IPS-NIHi11 (cell line): ENCODE measurements at regions not wholly inside any gene's neighbourhood (a gene's known extent, or its start where the extent isn't known, plus 50 kb on each side); places are given as distances from the start of the nearest gene placed in this dataset.

Experiments
- DNase-seq: peaks from one replicate; pipeline ENCODE4 v3.0.0; 2012; ENCODE audit warnings: mixed read lengths, low spot score

GRCh38 chr6:88558981-88559380 lies 392.8 kb upstream of the CNR1 start:
- no peak for DNase-seq

DNA sequence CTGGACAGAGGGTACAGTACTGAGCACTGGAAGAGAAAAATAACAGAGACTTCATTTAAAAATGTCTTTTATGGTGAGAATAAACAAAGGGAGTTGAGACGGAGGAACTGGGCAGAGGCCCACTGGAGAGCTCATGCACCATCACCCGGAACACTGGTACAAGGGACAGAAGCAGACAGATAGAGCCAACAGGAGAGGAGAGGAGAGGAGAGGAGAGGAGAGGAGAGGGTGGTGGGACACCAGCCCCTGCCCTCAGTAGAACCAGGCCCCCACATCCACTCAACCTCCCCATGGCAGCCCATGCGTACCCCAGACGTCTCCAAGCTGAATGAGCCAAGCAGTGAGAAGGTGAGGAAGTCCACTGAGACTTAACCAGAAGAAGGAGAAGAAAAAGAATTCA lies 390.5 kb upstream of the CNR1 start:
- no peak for DNase-seq

GRCh38 chr6:88548891-88549505 lies 382.9 kb upstream of the CNR1 start:
- DNase-seq = no peak

DNA sequence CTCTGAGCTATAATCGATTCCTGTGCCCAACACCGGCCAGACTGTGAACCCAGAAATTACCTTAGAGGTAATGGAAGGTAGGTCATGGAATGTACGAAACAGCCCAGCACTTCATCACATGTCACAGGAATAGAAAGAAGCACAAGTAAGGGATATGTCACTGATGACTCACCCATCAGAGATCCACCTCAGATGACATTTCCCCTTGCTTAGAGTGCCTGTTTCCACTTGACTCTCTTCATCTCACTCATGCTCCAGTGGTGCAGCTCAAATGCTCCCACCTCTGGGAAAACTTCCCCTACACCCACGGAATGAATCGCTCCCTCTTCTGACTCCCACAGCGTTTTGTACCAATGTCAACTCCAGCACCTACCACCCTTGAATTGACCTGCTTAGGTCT lies 381.6 kb upstream of the CNR1 start:
- no peak for DNase-seq

DNA sequence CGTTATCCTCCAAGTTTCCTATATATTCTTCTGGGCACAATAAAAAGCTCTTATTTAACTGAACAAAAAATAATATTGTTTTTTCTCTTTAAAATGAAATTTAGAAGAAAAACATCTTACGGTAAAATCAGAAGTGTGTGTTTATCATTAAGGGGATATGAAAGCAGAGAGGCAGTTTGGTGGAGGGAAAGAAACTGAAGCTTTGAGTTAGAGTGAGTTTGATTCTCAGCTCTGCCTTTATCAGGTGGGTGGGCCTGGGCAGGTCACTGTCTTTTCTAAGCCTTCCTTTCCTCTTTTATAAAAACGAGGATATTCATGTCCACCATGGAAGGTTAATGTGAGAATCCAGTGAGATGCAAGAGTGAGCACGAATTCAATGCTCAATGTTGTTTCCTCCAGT lies 379.8 kb upstream of the CNR1 start:
- DNase-seq = no peak

DNA sequence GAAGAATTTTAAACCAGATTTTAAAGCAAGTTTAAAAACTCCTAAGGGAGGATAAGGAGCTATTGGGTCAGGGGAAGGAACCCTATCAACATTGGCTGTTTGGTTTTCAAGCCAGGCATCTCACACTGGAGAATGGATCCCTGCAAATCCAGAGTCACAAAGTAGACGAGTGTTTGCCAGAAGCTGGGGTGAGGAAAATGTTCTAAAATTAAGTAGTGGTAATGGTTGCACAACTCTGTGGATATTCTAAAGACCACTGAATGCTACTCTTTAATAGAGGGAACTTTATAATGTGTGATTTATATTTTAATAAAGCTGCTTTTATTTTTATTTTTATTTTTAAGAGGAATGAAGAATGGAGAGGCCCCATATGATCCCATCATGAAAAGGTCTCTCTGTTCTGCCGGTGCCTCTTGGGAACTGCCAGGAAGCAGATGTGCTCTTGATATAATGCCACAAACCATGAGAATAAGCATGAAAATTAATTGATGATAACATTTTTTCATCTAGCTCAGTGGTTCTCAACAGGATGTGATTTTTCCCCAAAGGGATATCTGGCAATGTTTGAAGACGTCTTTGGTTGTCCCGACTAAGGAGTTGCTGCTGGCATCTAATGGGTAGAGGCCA lies 379.0 kb upstream of the CNR1 start:
- no peak for DNase-seq

GRCh38 chr6:88539295-88539764 lies 373.2 kb upstream of the CNR1 start:
- DNase-seq = no peak

- no peak for DNase-seq
These were observed 372.7 kb upstream of the CNR1 start for GRCh38 chr6:88538840-88539239.

DNA sequence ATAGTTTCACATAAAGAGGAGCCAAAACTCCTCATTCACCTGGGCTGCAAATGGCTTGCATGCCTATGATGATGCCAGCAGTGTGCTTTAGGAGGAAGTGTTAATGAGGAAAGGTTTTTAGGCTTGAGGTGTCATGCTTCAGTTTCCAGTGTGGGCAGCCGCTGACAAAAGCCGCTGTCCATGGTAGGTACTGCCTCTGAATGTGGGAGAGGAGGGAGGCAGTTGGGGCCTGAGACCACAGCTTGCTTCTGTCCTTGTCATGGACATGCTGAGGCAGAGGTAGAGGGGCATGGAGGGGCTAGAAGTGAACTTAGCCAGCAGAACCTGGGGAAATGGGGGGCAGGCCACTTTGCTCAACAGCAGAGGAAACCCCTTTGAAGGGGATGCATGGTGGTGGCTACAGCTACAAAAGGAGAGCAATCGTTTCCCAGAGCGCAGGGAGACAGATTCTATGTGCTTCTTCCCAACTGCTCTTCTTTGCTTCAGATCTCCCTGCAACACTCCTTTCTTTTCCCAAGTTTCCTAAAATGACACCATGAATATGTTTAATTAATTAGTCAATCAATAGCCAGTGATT lies 372.1 kb upstream of the CNR1 start:
- DNase-seq = peak; percentile 83

DNA sequence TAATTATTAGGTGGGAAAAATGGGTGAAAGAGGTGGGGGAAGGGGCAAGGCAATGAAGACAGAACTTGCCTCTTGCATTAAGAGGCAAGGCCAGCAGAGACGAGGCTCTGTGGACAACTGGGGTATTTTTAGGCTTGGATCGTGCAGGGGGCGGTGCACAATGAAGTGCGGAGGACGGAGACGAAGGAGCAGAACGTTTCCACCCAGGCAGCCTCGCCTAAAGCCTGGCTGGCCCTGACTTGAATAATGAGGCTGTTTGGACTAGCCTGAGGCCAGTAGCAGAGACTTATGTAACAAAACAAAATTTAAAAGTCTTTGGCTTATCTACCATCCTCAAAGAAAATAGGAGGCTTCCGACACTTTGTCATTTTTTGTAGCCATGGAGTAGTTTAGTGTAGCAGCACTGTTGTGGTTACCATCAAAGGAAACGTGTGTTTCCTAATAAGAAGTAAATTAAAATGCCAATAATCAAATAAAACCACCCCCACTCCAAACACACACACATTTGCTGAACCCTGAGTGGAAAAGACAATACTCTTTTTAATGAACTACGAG lies 370.0 kb upstream of the CNR1 start:
- DNase-seq = no peak

DNA sequence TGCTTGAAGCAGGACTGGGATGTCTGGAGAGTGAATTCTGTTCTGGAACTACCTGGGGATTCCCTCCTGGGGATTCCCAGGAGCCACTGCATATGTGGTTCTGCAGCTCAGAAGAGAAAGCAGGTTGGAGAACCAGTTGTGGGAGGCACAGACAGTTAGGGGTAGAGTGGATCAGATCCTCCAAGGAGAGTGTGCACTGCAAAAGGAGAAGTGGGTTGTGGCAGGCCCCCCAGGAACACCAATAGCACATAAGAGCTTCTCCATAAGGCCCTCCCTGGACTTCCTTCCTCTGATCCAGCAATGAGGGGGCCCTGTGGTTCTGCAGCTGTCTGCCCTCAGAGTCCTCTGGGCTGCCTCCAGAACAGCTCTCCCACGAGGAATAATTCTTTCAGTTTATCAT lies 369.2 kb upstream of the CNR1 start:
- no peak for DNase-seq

DNA sequence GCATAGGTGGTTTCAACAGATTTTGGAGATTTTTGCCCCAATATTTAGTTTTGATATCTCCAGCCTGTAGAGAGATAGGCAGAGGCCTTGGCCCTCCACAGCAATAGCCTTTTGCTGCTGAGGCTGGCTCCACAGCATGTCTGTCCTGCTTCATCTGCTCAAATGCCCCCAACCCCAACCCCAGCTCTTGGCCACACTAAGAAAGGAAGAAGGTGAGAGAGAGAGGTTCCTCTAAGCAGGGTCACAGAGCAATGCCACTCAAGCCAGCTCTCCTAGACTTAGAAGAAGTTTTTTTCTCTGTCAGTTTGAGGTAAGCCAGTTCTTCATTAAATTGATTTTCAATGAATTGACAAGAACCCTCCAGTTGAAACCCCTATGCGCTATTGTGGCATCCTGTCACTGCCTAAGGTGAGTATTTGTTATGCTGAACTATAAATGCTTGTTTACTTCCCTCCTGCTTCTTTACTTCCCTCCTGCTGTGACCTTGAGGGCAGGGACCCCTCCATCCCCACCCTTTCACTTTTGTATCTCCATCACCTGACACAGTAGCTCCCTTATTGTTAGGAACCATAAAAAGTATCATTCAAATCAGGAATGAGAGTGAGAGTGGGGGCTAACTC lies 366.2 kb upstream of the CNR1 start:
- no peak for DNase-seq

- no peak for DNase-seq
These were observed 363.6 kb upstream of the CNR1 start for GRCh38 chr6:88529726-88530125.

DNA sequence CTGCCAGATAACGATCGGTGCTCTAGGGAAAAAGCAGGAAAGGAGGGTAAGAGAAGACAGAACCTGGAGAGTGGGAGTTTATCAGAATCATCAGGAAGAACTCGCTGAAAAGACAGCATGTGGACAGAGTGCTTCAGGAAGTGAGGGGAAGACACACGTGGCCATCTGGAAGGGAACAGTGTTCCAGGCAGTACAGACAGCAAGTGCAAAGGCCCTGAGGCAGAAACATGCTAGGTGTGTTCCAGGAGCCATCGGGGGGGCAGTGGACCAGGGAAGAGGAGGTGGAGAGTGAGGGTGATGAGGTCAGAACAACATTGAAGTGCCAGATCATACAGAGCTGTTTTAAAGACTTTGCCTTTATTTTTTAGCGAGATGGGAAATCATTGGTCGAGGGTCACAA lies 354.3 kb upstream of the CNR1 start:
- DNase-seq = no peak

DNA sequence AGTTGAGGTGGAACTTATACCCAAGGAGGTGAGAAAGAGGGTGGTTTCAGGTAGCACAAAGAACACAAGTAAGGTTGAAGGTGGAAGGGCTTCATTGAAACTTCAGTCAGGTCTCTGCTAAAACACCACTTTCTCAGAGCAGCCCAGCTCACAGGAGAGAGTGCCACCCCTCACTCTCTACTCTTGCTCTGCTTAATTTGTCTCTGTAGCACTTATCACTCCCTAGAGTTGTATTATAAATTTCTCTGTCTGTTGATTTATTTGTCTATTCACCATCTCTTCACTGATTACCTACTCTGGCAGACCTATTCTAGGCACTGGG lies 353.8 kb upstream of the CNR1 start:
- no peak for DNase-seq

- no peak for DNase-seq
These were observed 353.3 kb upstream of the CNR1 start for GRCh38 chr6:88519301-88520016.

DNA sequence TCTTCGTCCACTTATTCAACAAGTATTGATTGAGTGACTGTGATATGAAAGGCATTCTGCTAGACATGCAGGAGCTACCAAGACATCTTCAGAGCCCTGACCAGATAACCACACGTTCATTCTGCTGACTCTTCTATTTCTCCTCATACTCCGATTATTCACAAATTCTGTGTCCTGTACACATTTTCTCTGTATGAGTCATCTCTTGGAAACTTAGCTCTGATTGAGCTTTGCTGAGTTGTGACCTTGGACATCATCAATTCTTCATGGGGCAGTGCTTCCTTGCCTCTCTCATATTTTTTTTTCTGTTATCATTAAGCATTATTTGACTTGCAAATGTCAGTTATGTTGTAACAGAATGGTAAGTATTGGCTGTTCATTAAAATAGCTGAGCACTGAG lies 351.6 kb upstream of the CNR1 start:
- no peak for DNase-seq

GRCh38 chr6:88513920-88514319 lies 347.8 kb upstream of the CNR1 start:
- DNase-seq = no peak

GRCh38 chr6:88513471-88513870 lies 347.3 kb upstream of the CNR1 start:
- no peak for DNase-seq

- DNase-seq = no peak
These were observed 346.8 kb upstream of the CNR1 start for GRCh38 chr6:88512951-88513350.

DNA sequence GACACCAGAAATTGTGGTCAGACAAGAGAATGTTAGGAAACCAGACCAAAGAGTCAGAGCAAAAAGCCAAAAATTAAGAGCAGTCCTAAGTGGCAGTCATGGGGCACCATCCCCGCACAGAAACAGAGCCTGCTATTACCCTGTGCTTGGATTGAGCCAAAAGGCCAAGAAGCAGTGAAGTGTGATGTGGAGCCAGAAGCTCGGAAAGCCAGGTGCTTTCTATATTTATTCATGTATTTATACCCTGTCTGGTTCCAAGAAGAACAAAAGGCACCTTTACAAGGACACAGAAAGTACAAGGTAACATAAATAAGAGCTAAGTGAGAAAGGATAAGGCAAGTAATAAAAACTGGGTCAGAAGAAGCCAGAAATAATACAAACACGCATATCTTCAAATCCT lies 336.2 kb upstream of the CNR1 start:
- DNase-seq = no peak

- DNase-seq = no peak
These were observed 333.9 kb upstream of the CNR1 start for GRCh38 chr6:88499845-88500699.
